ACHN (cell line): ENCODE measurements at regions not wholly inside any gene's neighbourhood (a gene's known extent, or its start where the extent isn't known, plus 50 kb on each side); places are given as distances from the start of the nearest gene placed in this dataset.
"Not testable (repeated sequence)": the region's sequence is repeated elsewhere in the genome, so short reads cannot be mapped to it uniquely, and the experiment has no call there.

Experiments
- DNase-seq: peaks from one replicate; pipeline ENCODE4 v3.0.0-alpha.2; 2015
- in situ Hi-C: cut with HindIII; loops from 2 replicates; pipeline ENCODE4 v1.10.0; 2017; ENCODE audit warnings: low sequenced_read_pairs, low pct_ligation_motif_present, low pct_unique_long_range_greater_than_20kb

DNA sequence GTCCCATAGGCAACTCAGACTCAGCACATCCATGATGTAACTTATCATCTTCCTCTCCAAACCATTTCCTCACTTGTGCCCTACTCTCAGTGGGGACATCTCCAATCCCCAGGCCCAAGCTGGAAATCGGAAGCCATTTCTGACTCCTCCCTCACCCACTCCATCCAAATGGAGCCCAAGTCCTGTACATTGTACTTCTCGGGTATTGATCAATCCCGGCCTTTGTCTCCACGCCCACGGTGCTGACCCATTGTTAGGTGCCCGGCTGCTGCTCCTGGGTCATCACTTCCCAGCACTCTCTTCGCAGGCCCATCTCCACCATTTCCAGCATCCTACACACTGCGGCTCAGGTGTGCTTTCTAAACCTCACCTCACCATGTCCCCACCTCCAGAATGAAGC, 1969.6 kb downstream of the FOXD4L5 start:
- in situ Hi-C loops, DNase-seq: not testable (repeated sequence)

- in situ Hi-C loops, DNase-seq: not testable (repeated sequence)
Measured at GRCh38 chr9:63296848-63297247, 1988.2 kb downstream of the FOXD4L5 start.

DNA sequence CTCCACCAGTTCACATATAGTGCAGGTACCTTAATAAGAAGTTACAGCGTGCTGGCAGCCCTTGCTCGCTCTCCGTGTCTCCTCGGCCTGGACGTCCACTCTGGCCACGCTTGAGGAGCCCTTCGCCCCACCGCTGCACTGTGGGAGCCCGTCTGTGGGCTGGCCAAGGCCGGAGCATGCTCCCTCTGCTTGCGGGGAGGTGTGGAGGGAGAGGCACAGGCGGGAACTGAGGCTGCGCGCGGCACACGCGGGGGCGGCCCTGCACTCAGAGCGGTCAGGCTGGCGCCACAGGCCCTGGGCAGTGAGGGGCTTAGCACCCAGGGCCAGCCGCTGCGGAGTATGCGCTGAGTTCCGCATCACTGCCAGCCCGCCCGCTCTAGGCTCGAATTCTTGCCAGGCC, 1988.6 kb downstream of the FOXD4L5 start:
- DNase-seq, in situ Hi-C loops: not testable (repeated sequence)

DNA sequence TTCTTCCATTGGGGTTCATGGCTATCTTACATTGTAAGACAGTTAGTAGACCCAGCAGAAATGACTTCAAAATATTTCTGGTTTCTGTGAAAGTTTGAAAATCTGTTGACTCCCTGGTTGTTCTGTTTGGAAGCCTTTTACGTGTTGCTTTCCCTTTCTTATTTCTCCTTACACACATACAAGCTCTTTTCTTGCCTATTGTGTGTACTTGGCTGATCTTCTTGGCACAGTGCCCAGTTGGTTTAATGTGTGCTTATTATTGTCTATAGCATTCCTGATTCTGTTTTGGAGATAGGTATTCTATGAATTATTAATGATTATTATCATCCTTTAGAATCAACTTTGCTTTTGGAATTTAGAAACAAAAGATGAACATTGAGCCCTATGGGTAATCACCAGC, 1995.0 kb downstream of the FOXD4L5 start:
- in situ Hi-C loops, result not testable (repeated sequence)
- DNase-seq, result peak; percentile 0
